Activated T-helper 1 cell treated with anti-CD3 and anti-CD28 coated beads, Interleukin-2, amount 50 U/mL, for 16 hours (primary cell): ENCODE measurements at regions not wholly inside any gene's neighbourhood (a gene's known extent, or its start where the extent isn't known, plus 50 kb on each side); places are given as distances from the start of the nearest gene placed in this dataset.
"Not testable (repeated sequence)": the region's sequence is repeated elsewhere in the genome, so short reads cannot be mapped to it uniquely, and the experiment has no call there.

ENCODE experiments used
- DNase-seq, 2 donors: peaks; one replicate each; pipeline ENCODE4 v3.0.0-alpha.2; 2020; ENCODE audit warnings: low read depth in 1 of 2, low spot score in 1 of 2

DNA sequence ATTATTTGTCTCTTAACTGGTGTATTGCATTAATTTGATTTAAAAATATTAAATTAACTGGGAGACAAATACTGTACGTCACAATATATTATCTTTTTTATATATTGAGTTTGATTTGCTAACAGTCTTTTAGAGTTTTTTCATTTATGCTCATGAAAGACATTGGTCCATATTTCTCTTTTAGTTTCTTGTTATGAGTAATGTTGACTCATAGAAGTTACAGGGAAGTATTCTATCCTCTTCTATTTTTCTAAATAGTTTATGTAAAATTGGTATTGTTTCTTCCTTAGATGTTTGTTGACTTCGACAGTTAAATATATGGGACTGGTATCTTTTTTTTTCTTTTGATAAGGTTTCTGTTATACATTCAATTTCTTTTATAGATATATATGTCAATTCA is 1115.6 kb upstream of the CITED2 start:
- no peak for DNase-seq

GRCh38 chr6:140487586-140487985 is 1113.1 kb upstream of the CITED2 start:
- DNase-seq, result no peak

GRCh38 chr6:140486450-140487361 is 1112.3 kb upstream of the CITED2 start:
- DNase-seq, result no peak

GRCh38 chr6:140485740-140486449 is 1111.4 kb upstream of the CITED2 start:
- DNase-seq, result no peak

DNA sequence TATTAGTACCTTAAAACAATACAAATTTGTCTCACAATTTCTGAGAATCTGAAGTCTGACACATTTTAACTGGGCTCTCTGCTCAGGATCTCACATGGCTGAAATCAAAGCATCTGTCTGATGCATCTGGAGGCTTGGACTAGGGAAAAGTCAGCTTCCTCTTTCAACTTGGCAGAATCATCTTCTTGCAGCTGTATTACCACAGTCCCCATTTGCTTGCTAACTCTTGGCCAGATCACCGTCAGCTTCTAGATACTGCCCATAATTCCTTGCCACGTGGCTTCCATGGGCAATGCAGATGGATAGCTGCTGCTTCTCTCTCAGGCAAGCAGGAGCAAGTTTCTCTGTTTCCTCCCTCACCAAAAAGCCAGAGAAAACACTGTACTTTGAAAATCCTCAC is 1106.4 kb upstream of the CITED2 start:
- no peak for DNase-seq

DNA sequence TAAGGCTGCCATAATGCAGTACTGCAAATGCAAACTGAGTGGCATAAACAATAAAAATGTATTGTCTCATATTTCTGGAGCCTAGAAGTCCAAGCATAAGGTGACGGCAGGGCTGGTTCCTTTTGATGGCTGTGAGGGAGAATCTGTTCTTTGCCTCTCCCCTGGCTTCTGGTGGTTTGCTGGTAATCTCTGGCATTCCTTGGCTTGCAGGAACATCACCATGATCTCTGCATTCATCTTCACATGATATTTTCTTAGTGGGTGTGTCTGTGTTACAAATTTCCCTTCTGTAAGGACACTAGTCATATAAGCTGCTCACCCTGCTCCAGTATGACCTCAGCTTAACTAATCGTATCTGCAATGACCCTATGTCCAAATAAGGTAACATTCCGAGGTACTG is 1104.2 kb upstream of the CITED2 start:
- no peak for DNase-seq

DNA sequence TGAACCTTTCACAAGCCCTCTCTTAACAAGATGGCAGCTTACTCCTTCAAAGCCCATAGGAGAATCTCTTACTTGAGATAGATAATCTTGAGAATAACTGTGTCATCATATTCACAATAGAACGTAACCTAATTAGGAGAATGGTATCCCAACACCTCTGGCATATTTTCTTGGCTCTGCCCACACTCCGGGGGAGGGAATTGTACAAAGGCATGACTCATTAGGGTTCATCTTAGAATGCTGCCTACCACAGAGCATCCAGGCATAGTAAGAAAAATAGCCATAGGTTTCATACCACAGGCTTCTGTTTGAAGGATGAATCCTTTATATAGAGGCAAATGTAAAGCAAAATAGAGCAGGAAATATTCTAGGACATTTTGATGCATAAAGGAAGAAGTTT is 1100.6 kb upstream of the CITED2 start:
- DNase-seq, result no peak

DNA sequence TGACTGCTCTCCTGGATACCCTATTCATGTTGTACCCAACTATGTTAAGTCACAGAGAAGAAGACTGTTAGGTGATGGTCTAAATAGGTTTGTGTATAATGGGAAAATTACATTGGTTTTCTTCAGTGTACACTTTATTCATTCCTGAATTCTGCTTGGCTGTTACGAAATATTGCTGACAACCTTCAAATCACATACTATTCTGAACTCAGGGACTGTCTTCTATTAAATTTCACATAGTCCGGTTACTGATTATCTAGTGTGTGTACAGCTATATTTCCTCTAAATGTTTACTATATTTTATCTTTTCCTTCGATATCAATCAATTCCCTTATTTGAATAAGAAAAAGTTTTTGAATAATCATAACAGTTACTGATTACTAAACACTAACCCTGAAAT is 1090.3 kb upstream of the CITED2 start:
- DNase-seq, result no peak

DNA sequence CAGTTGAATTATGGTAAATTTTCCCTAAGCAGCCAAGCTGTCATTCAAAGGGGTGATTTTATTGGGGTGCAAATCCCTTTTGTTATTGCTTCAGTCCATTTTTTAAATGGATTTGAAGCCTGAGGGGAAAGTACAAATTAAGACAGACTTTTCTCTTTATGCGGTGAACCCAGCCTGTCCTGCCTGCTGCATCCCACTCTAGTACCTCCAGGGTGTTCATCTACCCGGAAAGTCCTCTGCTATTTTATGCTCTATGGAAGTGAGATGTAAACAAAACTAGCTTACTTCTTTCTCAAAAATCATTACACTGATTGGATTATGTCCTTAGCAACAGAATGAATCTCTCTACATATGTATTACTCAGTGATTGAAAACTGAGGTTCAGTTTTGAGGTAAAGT is 1088.9 kb upstream of the CITED2 start:
- DNase-seq, result no peak

DNA sequence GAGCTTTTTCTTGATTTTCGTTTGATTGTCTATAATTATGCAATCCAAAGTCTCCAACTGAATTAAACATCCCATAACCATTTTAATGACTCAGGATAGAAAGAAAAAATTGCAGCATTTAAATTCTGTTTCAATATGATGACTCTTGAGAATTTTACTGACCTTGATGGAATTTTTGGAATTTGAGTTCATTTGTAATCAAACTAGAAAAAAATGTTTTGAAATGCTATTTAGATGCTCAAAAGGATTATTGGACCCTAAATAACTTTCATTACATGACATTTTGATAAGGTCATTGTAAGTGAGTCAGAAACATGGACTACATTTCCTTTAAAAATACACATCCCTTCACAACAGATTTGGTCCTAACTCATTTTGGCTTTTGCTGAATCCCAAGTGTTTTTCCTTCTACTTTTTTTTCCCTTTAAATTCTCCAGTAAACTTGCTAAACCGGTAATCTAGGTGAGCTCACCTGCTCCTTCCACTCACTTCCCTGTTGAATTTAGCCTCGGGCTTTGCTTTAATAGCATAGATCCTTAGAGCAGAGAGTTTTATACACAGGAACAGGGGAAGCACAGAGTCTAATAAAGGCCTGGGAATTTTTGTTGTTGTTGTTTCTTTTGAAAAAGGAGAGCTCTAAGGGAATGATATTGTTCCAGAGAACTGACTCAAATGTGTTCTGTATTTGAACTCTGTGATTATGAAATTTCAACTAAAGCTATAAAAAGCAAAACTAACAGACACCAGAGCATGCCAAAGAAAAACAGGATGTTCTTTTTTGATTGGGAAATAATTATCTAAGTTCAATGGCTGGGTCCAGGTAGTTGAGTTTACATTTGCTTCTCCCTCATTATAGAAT is 1088.2 kb upstream of the CITED2 start:
- no peak for DNase-seq

DNA sequence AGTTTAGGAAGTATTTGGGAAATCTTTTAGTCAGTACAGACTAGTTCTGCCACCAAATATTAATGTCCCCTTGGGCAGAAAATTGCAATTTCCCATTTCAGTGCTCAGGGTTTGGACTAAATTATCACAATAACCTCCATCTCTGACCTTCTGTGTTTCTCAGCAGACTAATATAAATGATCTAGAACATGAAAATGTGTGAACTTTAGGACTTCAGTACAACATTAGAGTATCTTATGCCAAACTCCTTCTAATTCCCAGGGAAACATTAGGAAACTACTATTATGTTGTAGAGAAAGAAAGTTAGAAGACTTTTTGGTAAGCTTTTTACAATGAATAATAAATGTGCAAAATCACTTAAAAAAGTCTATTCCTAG is 1087.6 kb upstream of the CITED2 start:
- DNase-seq, result no peak

- no peak for DNase-seq
Measured at GRCh38 chr6:140460267-140460666, 1085.8 kb upstream of the CITED2 start.

DNA sequence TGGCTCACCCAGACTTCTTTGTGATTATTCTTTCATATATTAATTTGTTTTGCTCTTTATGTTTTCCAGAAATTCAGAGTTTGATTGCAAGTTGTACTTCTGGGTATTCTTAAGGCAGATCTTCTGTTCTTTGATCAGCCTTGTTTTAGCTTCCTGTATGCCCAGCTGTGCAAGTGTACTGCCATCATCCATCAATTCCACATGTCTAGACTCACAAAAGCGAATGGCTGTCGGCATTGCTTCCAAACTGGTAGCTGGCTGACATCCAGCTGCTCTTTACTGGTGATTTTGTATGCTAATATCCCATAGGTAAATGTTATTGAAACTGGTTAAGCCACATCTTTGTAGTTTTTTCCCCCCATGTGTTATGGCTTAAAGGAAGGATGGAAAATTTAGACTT is 1084.8 kb upstream of the CITED2 start:
- no peak for DNase-seq

- no peak for DNase-seq
Measured at GRCh38 chr6:140446241-140446640, 1071.8 kb upstream of the CITED2 start.

DNA sequence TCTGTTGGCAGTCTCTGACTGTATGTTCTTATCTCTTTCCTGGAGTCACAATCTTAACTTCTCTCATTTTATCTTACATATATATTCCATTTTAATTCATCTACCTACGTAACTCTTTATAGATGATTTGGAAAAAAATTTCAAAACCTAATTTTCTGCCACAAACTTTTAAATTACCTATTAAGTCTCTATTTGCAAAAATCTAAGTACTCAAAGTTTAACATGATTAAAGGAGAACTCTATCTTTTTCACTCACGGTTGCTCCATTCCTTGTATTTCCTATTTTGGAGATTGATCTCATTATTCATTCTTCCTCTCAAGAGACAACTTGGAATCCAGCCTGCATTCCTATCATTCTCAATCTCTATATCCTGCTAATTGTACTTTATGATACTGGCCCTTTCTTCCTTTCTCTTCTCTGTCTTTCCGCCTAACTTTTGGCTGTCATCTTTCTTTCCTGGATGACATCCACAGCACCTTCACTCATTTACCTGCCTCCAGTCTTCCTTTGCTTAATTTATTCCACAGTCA is 1071.1 kb upstream of the CITED2 start:
- no peak for DNase-seq

DNA sequence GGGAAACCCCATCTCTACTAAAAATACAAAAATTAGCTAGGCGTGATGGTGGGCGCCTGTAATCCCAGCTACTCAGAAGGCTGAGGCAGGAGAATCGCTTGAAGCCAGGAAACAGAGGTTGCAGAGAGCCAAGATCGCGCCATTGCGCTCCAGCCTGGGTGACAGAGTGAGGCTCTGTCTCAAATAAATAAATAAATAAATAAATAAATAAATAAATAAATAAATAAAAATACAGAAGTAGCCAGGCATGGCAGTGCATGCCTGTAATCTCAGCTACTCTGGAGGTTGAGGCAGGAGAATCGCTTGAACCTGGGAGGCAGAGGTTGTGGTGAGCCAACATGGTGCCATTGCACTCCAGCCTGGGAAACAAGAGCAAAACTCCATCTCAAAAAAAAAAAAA is 1068.7 kb upstream of the CITED2 start:
- not testable (repeated sequence) for DNase-seq

- no peak for DNase-seq
Measured at GRCh38 chr6:140441256-140441655, 1066.8 kb upstream of the CITED2 start.

GRCh38 chr6:140440223-140440835 is 1065.9 kb upstream of the CITED2 start:
- DNase-seq, result no peak

GRCh38 chr6:140438346-140438735 is 1063.9 kb upstream of the CITED2 start:
- DNase-seq, result no peak

DNA sequence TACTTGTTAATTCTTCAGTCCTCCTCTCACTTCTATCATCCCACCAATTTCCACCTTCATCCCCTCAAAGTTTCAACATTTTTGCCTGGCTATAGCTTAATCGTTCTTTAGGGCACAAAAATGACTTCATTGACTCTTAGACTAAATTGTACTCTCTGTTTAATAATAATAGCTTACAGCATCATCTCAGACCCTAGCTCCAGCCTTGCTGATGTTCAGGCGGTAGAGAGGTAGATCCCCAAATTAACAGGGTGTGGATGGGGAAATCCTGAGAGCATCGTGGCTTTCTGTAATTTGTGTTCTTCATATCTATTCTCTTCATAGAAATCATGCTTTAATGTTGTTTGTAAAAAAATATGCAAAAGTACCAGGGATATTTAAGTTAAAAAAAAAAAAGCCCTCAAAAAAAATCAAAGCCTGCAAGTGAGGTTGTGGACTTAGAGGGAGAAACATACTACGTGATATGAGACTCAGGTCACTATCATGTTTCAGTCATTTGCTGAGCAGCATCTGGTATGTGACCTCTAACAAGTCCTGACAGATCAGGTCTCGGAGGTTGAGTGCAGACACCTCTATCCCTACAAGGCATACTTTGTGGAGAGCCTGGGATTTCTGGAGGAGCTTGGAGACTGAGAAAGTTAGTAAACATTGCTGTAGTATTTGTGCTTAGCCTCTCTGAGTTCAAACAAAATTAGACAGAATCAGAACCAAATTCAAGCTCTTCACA is 1063.3 kb upstream of the CITED2 start:
- DNase-seq, result no peak
